ENCODE measurements at regions not wholly inside any gene's neighbourhood (a gene's known extent, or its start where the extent isn't known, plus 50 kb on each side); places are given as distances from the start of the nearest gene placed in this dataset.

GRCh38 chr4:108361886-108362285 is 193.2 kb upstream of the LEF1 start:
- H3K4me3 ChIP-seq (ENCODE audit: low read depth, low read length), result no peak overlapping the region
- DNase-seq, result no peak
- intact Hi-C loops (cut with micrococcal nuclease; ENCODE audit: unreplicated experiment), result loop anchor here (1.0 kb wide), 1 partner anchor 9 kb away; no protein-coding TSS in a partner anchor
- no peaks in the 10 kb centered on the region for H3K9me3 ChIP-seq
- H3K4me1 ChIP-seq, result peaks cover 15% of the 10 kb centered on the region
- H3K4me1 Mint-ChIP-seq (ENCODE audit: low read depth, unreplicated experiment), result peaks cover 7% of the 10 kb centered on the region
- CTCF ChIA-PET, result interaction anchor here (0.9 kb wide), 1 partner anchor 9 kb away, joined by 4 read pairs; no protein-coding TSS in a partner anchor
- H3K9me3 Mint-ChIP-seq (ENCODE audit: unreplicated experiment), result no peaks in the 10 kb centered on the region
- no peaks in the 10 kb centered on the region for H3K27me3 ChIP-seq (replicated peaks; ENCODE audit: control insufficient read depth, insufficient read depth, low read length)
- H3K27me3 Mint-ChIP-seq (ENCODE audit: insufficient read depth, unreplicated experiment), result no peaks in the 10 kb centered on the region
- TF ChIP-seq CTCF (IDR thresholded peaks at IDR 0.05; ENCODE audit: insufficient read depth in 1 of 2, low read depth in 1 of 2, low read length in 1 of 2, severe bottlenecking in 1 of 2, unreplicated experiment in 1 of 2), result no peak
- POLR2A ChIA-PET, result no interaction called here
- H3K4me3 Mint-ChIP-seq (ENCODE audit: unreplicated experiment), result no peak overlapping the region
- no peaks in the 10 kb centered on the region for H3K36me3 Mint-ChIP-seq (ENCODE audit: insufficient read depth, unreplicated experiment)
- no peak overlapping the region for H3K27ac Mint-ChIP-seq (ENCODE audit: unreplicated experiment)
- no TSS peak for BruUV-seq (replicated peaks)
- H3K36me3 ChIP-seq (ENCODE audit: control insufficient read depth, insufficient read depth, low read length), result no peaks in the 10 kb centered on the region

GRCh38 chr4:108361446-108361820 is 192.7 kb upstream of the LEF1 start:
- intact Hi-C loops (cut with micrococcal nuclease; ENCODE audit: unreplicated experiment), result loop anchor here (1.0 kb wide), 1 partner anchor 8 kb away; no protein-coding TSS in a partner anchor
- no peak overlapping the region for H3K4me3 Mint-ChIP-seq (ENCODE audit: unreplicated experiment)
- no peaks in the 10 kb centered on the region for H3K9me3 Mint-ChIP-seq (ENCODE audit: unreplicated experiment)
- no peaks in the 10 kb centered on the region for H3K27me3 Mint-ChIP-seq (ENCODE audit: insufficient read depth, unreplicated experiment)
- H3K4me1 Mint-ChIP-seq (ENCODE audit: low read depth, unreplicated experiment), result peaks cover 7% of the 10 kb centered on the region
- Histone ChIP-seq H3K4me3 (ENCODE audit: low read depth, low read length) (no peak overlapping the region), H3K27me3 (replicated peaks; ENCODE audit: control insufficient read depth, insufficient read depth, low read length) (no peaks in the 10 kb centered on the region), H3K36me3 (ENCODE audit: control insufficient read depth, insufficient read depth, low read length) (no peaks in the 10 kb centered on the region), H3K9me3 (no peaks in the 10 kb centered on the region), H3K4me1 (peaks cover 15% of the 10 kb centered on the region)
- no peak for DNase-seq
- ChIA-PET CTCF (interaction anchor here (0.9 kb wide), 1 partner anchor 9 kb away, joined by 4 read pairs; no protein-coding TSS in a partner anchor), POLR2A (interaction anchor here (0.7 kb wide), 1 partner anchor 84 kb away, joined by 3 read pairs; no protein-coding TSS in a partner anchor)
- no peaks in the 10 kb centered on the region for H3K36me3 Mint-ChIP-seq (ENCODE audit: insufficient read depth, unreplicated experiment)
- peak overlapping the region; percentile 83 for H3K27ac Mint-ChIP-seq (ENCODE audit: unreplicated experiment)
- BruUV-seq (replicated peaks), result no TSS peak
- TF ChIP-seq CTCF (IDR thresholded peaks at IDR 0.05; ENCODE audit: insufficient read depth in 1 of 2, low read depth in 1 of 2, low read length in 1 of 2, severe bottlenecking in 1 of 2, unreplicated experiment in 1 of 2), result no peak

GRCh38 chr4:108360754-108361445 is 192.2 kb upstream of the LEF1 start:
- Mint-ChIP-seq H3K4me3 (ENCODE audit: unreplicated experiment) (peak overlapping the region; percentile 27), H3K27ac (ENCODE audit: unreplicated experiment) (peak overlapping the region; percentile 83), H3K27me3 (ENCODE audit: insufficient read depth, unreplicated experiment) (no peaks in the 10 kb centered on the region), H3K36me3 (ENCODE audit: insufficient read depth, unreplicated experiment) (no peaks in the 10 kb centered on the region), H3K9me3 (ENCODE audit: unreplicated experiment) (no peaks in the 10 kb centered on the region), H3K4me1 (ENCODE audit: low read depth, unreplicated experiment) (peaks cover 7% of the 10 kb centered on the region)
- Histone ChIP-seq H3K4me3 (ENCODE audit: low read depth, low read length) (no peak overlapping the region), H3K36me3 (ENCODE audit: control insufficient read depth, insufficient read depth, low read length) (no peaks in the 10 kb centered on the region), H3K27me3 (replicated peaks; ENCODE audit: control insufficient read depth, insufficient read depth, low read length) (no peaks in the 10 kb centered on the region), H3K9me3 (no peaks in the 10 kb centered on the region), H3K4me1 (peaks cover 15% of the 10 kb centered on the region)
- POLR2A ChIA-PET, result interaction anchor here (0.6 to 0.7 kb wide), 2 partner anchors 83 to 415 kb away, joined by 3 read pairs; no protein-coding TSS in a partner anchor
- peak; percentile 68 to 74 for DNase-seq
- CTCF ChIA-PET, result interaction anchor here (0.9 kb wide), 1 partner anchor 8 kb away, joined by 4 read pairs; no protein-coding TSS in a partner anchor
- BruUV-seq (replicated peaks), result no TSS peak
- intact Hi-C loops (cut with micrococcal nuclease; ENCODE audit: unreplicated experiment), result loop anchor here (1.0 kb wide), 1 partner anchor 8 kb away; no protein-coding TSS in a partner anchor
- no peak for TF ChIP-seq CTCF (IDR thresholded peaks at IDR 0.05; ENCODE audit: insufficient read depth in 1 of 2, low read depth in 1 of 2, low read length in 1 of 2, severe bottlenecking in 1 of 2, unreplicated experiment in 1 of 2)

Measured in Caco-2 (cell line).